K562 (cell line): ENCODE measurements at regions not wholly inside any gene's neighbourhood (a gene's known extent, or its start where the extent isn't known, plus 50 kb on each side); places are given as distances from the start of the nearest gene placed in this dataset.

Source experiments
- ATAC-seq: fragments of 200-7000 bp; cut with Tn5 transposase; 3 replicates; pipeline ENCODE4 v1.9.1; 2020; ENCODE audit warnings: moderate library complexity
- BruUV-seq: library from RNA; stranded (reverse); fragments of 400-500 nt; replicated peaks from 2 replicates; lab custom pipeline; 2021; lab: Mats Ljungman, UMichigan
- CTCF ChIA-PET: fragments of 300-600 bp; formaldehyde crosslinking; extraction: SDS; loops from one replicate; lab custom pipeline; 2021; ENCODE audit warnings: low intra/inter-chr PET ratio; lab: Yijun Ruan, JAX
- POLR2A ChIA-PET: fragments of 300-600, 350-650 bp; sonication (Branson Sonifier 250); formaldehyde crosslinking; extraction: SDS; loops from one replicate; lab custom pipeline; 2021; ENCODE audit warnings: antibody characterized with exemption, inconsistent platforms; lab: Yijun Ruan, JAX
- DNase-seq, 4 experiments: peaks; one replicate each; pipeline versions ENCODE4 v3.0.0 to v3.0.0-alpha.2; 2011 to 2018; ENCODE audit warnings: low spot score in 3 of 4, mixed read lengths in 3 of 4; ENCODE audit errors: extremely low read depth in 1 of 4
- FAIRE-seq: peaks from 2 replicates; lab custom pipeline; 2011; peaks lifted over from hg19 to GRCh38; lab: Jason Lieb, UNC
- H2AFZ ChIP-seq: 2 replicates; pipeline ENCODE4 v1.6.0; 2011; ENCODE audit warnings: low read depth, low read length, control low read depth, inconsistent platforms
- H3K27ac ChIP-seq: fragments of 200-600 bp; 3 replicates; pipeline ENCODE4 v1.8.0; 2011; ENCODE audit warnings: low read depth, mild to moderate bottlenecking, control low read depth, inconsistent platforms, low read length, moderate library complexity, mixed read lengths; ENCODE audit errors: extremely low read depth
- H3K27me3 ChIP-seq, 2 experiments: fragments of 300-600 bp in 1 of 2; 2 replicates in 1 of 2; 3 replicates in 1 of 2; pipeline versions ENCODE4 v1.6.0 to v1.8.0; 2011; ENCODE audit warnings: inconsistent platforms in 2 of 2, low read length in 2 of 2, mild to moderate bottlenecking in 1 of 2, mixed read lengths in 1 of 2, moderate library complexity in 1 of 2; ENCODE audit not compliant: control insufficient read depth in 2 of 2, insufficient read depth in 2 of 2
- H3K36me3 ChIP-seq: fragments of 300-600 bp; 3 replicates; pipeline ENCODE4 v1.8.0; 2011; ENCODE audit warnings: mild to moderate bottlenecking, low read length, inconsistent platforms; ENCODE audit not compliant: control insufficient read depth, insufficient read depth
- H3K4me1 ChIP-seq, 2 experiments: fragments of 200-600 bp in 1 of 2; replicated peaks in 1 of 2; 2 replicates in 1 of 2; 3 replicates in 1 of 2; pipeline versions ENCODE4 v1.5.1 to v1.8.0; 2011; ENCODE audit warnings: inconsistent platforms in 2 of 2, low read length in 2 of 2, mild to moderate bottlenecking in 1 of 2, mixed read lengths in 1 of 2, moderate library complexity in 1 of 2; ENCODE audit not compliant: control insufficient read depth in 2 of 2, insufficient read depth in 2 of 2
- H3K4me2 ChIP-seq: 2 replicates; pipeline ENCODE4 v1.6.1; 2011; ENCODE audit warnings: low read length, control low read depth, inconsistent platforms, mixed read lengths; ENCODE audit not compliant: insufficient read depth
- H3K4me3 ChIP-seq: fragments of 200-600 bp; sonication (generic), shearing (Covaris generic); 2 replicates; pipeline ENCODE4 v1.5.1; 2016; ENCODE audit warnings: control low read depth, inconsistent platforms
- H3K79me2 ChIP-seq: fragments of 200-600 bp; 3 replicates; pipeline ENCODE4 v1.8.0; 2011; ENCODE audit warnings: low read length, inconsistent platforms; ENCODE audit not compliant: control insufficient read depth, insufficient read depth
- H3K9ac ChIP-seq, 2 experiments: 2 replicates each; pipeline versions ENCODE4 v1.6.0 to v1.6.1; 2011; ENCODE audit warnings: low read depth in 2 of 2, low read length in 2 of 2, control low read depth in 1 of 2, inconsistent platforms in 1 of 2, mild to moderate bottlenecking in 1 of 2, mixed read lengths in 1 of 2; ENCODE audit not compliant: insufficient read depth in 1 of 2
- H3K9me1 ChIP-seq: one replicate; pipeline ENCODE4 v1.6.0; 2011; ENCODE audit warnings: inconsistent platforms, mild to moderate bottlenecking, low read length, moderate library complexity; ENCODE audit not compliant: control insufficient read depth, insufficient read depth
- H3K9me3 ChIP-seq: replicated peaks from 2 replicates; pipeline ENCODE4 v1.5.1; 2011; ENCODE audit warnings: low read depth, low read length, inconsistent platforms; ENCODE audit not compliant: control insufficient read depth, insufficient read depth
- H4K20me1 ChIP-seq: replicated peaks from 2 replicates; pipeline ENCODE4 v1.6.1; 2011; ENCODE audit warnings: low read length, inconsistent platforms, mixed read lengths; ENCODE audit not compliant: control insufficient read depth, insufficient read depth
- CBFA2T2 ChIP-seq: fragments of 450-650 bp; conservative IDR thresholded peaks from 2 replicates; pipeline ENCODE4 v1.6.1; 2017; ENCODE audit warnings: mild to moderate bottlenecking
- CBX2 ChIP-seq: fragments of 200-600 bp; sonication (generic); IDR thresholded peaks from one replicate; pipeline ENCODE4 v1.6.1; 2012; ENCODE audit warnings: mild to moderate bottlenecking, low read length, inconsistent platforms; ENCODE audit not compliant: insufficient read depth, poor library complexity, severe bottlenecking
- CREB1 ChIP-seq, 2 experiments: sonication (generic) in 1 of 2; formaldehyde crosslinking in 1 of 2; IDR thresholded peaks; 2 replicates each; pipeline versions ENCODE4 v1.6.1 to v1.8.0; 2012 to 2022; ENCODE audit warnings: inconsistent platforms in 1 of 2, mild to moderate bottlenecking in 1 of 2, missing genetic modification reagents in 1 of 2, moderate library complexity in 1 of 2
- EP300 ChIP-seq: IDR thresholded peaks from 2 replicates; pipeline ENCODE4 v1.6.1; 2012; ENCODE audit warnings: low read length, improper control_type of control experiment
- GABPB2 ChIP-seq: fragments of 250-450 bp; sonication (Bioruptor Pico); conservative IDR thresholded peaks from 2 replicates; pipeline ENCODE4 v1.5.1; 2021; ENCODE audit warnings: mild to moderate bottlenecking
- HDAC1 ChIP-seq, 2 experiments: fragments of 450-650 bp; IDR thresholded peaks; 2 replicates each; pipeline ENCODE4 v1.6.1; 2016 to 2017; ENCODE audit warnings: inconsistent platforms in 1 of 2, mild to moderate bottlenecking in 1 of 2, moderate library complexity in 1 of 2
- HNRNPK ChIP-seq: fragments of 200-400 bp; formaldehyde crosslinking; IDR thresholded peaks from one replicate; pipeline ENCODE4 v1.6.1; 2018; ENCODE audit warnings: mild to moderate bottlenecking, low read depth, low read length; ENCODE audit not compliant: poor library complexity, severe bottlenecking
- ILK ChIP-seq: fragments of 450-650 bp; IDR thresholded peaks from 2 replicates; pipeline ENCODE4 v1.6.1; 2016; ENCODE audit warnings: missing genetic modification characterization, low read depth, mild to moderate bottlenecking, missing compliant biosample characterization, moderate library complexity, borderline replicate concordance
- KLF10 ChIP-seq: fragments of 250-450 bp; sonication (Bioruptor Pico); IDR thresholded peaks from 2 replicates; pipeline ENCODE4 v1.6.1; 2021; ENCODE audit warnings: matching md5 sums
- MEF2A ChIP-seq: IDR thresholded peaks from 2 replicates; pipeline ENCODE4 v1.6.1; 2011; ENCODE audit warnings: low read depth, mild to moderate bottlenecking, low read length, moderate library complexity; ENCODE audit not compliant: control insufficient read depth
- MTA3 ChIP-seq: fragments of 450-650 bp; formaldehyde crosslinking; IDR thresholded peaks from 2 replicates; pipeline ENCODE4 v1.6.1; 2017; ENCODE audit warnings: mild to moderate bottlenecking, borderline replicate concordance
- PML ChIP-seq: IDR thresholded peaks from 2 replicates; pipeline ENCODE4 v1.6.1; 2012; ENCODE audit warnings: low read length, inconsistent platforms
- RBM17 ChIP-seq: fragments of 200-400 bp; formaldehyde crosslinking; IDR thresholded peaks from 2 replicates; pipeline ENCODE4 v1.6.1; 2017; ENCODE audit warnings: low read depth, mild to moderate bottlenecking, low read length, borderline replicate concordance
- SMC3 ChIP-seq: conservative IDR thresholded peaks from 2 replicates; pipeline ENCODE4 v1.6.1; 2011; ENCODE audit warnings: low read depth, low read length, improper control_type of control experiment; ENCODE audit not compliant: insufficient read depth
- SREBF1 ChIP-seq: fragments of 150-350 bp; IDR thresholded peaks from 2 replicates; pipeline ENCODE4 v1.6.1; 2014; ENCODE audit warnings: antibody characterized with exemption, low read depth, low read length, borderline replicate concordance
- YY1 ChIP-seq, 3 experiments: IDR thresholded peaks; 2 replicates each; pipeline ENCODE4 v1.6.1; 2011; ENCODE audit warnings: low read length in 2 of 3, mild to moderate bottlenecking in 2 of 3, moderate library complexity in 2 of 3, borderline replicate concordance in 1 of 3, control low read depth in 1 of 3, low read depth in 1 of 3; ENCODE audit not compliant: insufficient read depth in 3 of 3, insufficient replicate concordance in 2 of 3, control insufficient read depth in 1 of 3, insufficient read length in 1 of 3; ENCODE audit errors: extremely low read depth in 1 of 3
- ZNF347 ChIP-seq: fragments of 450-650 bp; formaldehyde crosslinking; IDR thresholded peaks from 2 replicates; pipeline ENCODE4 v1.4.0; 2020; ENCODE audit warnings: low read depth, mild to moderate bottlenecking, moderate library complexity
- ZNF592 ChIP-seq: fragments of 450-650 bp; IDR thresholded peaks from 2 replicates; pipeline ENCODE4 v1.6.1; 2017; ENCODE audit warnings: antibody characterized with exemption, mild to moderate bottlenecking
- ZNF766 ChIP-seq: fragments of 200-800 bp; sonication (Bioruptor generic); conservative IDR thresholded peaks from 2 replicates; pipeline ENCODE4 v1.6.1; 2016; ENCODE audit warnings: missing genetic modification characterization, missing compliant biosample characterization
- WGBS: fragments of 100-300 bp; shearing (Covaris generic); methylation state at CpG from one replicate; pipeline ENCODE4 v1.1.6; 2016; ENCODE audit warnings: low coverage, mixed read lengths; ENCODE audit not compliant: insufficient coverage; ENCODE audit errors: missing lambda C conversion rate; 5-methylcytosine and 5-hydroxymethylcytosine counted together
- in situ Hi-C: fragments of 300-500 bp; cut with MboI; formaldehyde crosslinking; loops from 4 replicates; pipeline ENCODE4 v1.15.0; 2018; ENCODE audit warnings: inconsistent platforms, mixed read lengths
- intact Hi-C: fragments of 100-400 bp; cut with micrococcal nuclease; formaldehyde crosslinking; loops from 2 replicates; pipeline ENCODE4 v1.14.2; 2022

- no peak overlapping the region for H3K4me2 ChIP-seq
- no peaks in the 10 kb centered on the region for H3K27me3 ChIP-seq
These were observed 1089.5 kb upstream of the GYPC start for GRCh38 chr2:125566422-125566821.

More at GRCh38 chr2:125566422-125566821, 1089.5 kb upstream of the GYPC start:
- 0% methylated on average over 3 of the region's 3 CpGs for WGBS
- Histone ChIP-seq H3K9ac (no peak overlapping the region), H3K9me3 (no peaks in the 10 kb centered on the region), H3K9me1 (no peaks in the 10 kb centered on the region), H4K20me1 (no peaks in the 10 kb centered on the region), H3K79me2 (no peaks in the 10 kb centered on the region), H3K4me3 (no peak overlapping the region), H3K27ac (no peak overlapping the region), H3K36me3 (no peaks in the 10 kb centered on the region), H3K4me1 (no peaks in the 10 kb centered on the region), H2AFZ (no peak overlapping the region)
- POLR2A ChIA-PET: no interaction called here
- CTCF ChIA-PET: no interaction called here
- TF ChIP-seq EP300 (no peak), ZNF347 (CRISPR knock-in tag) (no peak), CBX2 (no peak), KLF10 (CRISPR knock-in tag) (no peak), ILK (tag) (no peak), HNRNPK (no peak), YY1 (IDR thresholded peaks at IDR 0.05; ENCODE audit: borderline replicate concordance in 1 of 3, control insufficient read depth in 1 of 3, extremely low read depth in 1 of 3, insufficient read depth in 3 of 3, insufficient read length in 1 of 3, insufficient replicate concordance in 2 of 3, low read depth in 1 of 3, low read length in 2 of 3) (no peak), CBFA2T2 (no peak), PML (no peak), MTA3 (no peak), GABPB2 (CRISPR knock-in tag) (no peak), HDAC1 (IDR thresholded peaks at IDR 0.05) (no peak), ZNF766 (CRISPR knock-in tag) (no peak), RBM17 (no peak), CREB1 (IDR thresholded peaks at IDR 0.05) (no peak), CREB1 (CRISPR knock-in tag; IDR thresholded peaks at IDR 0.05) (no peak), SREBF1 (no peak), ZNF592 (no peak), SMC3 (no peak), MEF2A (no peak)
- BruUV-seq: no TSS peak
- in situ Hi-C loops: no loop called here
- DNase-seq (no peak), ATAC-seq (no peak), FAIRE-seq (no peak)
- intact Hi-C loops: no loop called here
